ENCODE measurements at regions not wholly inside any gene's neighbourhood (a gene's known extent, or its start where the extent isn't known, plus 50 kb on each side); places are given as distances from the start of the nearest gene placed in this dataset.

- peaks cover 56% of the 10 kb centered on the region for H3K27me3 Mint-ChIP-seq (ENCODE audit: low read depth)
- TF ChIP-seq CTCF (IDR thresholded peaks at IDR 0.05) = no peak
- H3K4me1 Mint-ChIP-seq (ENCODE audit: low read depth) = no peaks in the 10 kb centered on the region
- H3K36me3 Mint-ChIP-seq (ENCODE audit: low read depth) = peaks cover 1% of the 10 kb centered on the region
- H3K27ac Mint-ChIP-seq (ENCODE audit: unreplicated experiment) = no peak overlapping the region
- no peak overlapping the region for H3K4me3 Mint-ChIP-seq (ENCODE audit: unreplicated experiment)
- H3K9me3 Mint-ChIP-seq (ENCODE audit: low read depth) = no peaks in the 10 kb centered on the region
- no peak for DNase-seq (ENCODE audit: low spot score)
Measured at GRCh38 chr5:40034441-40034840, 609.7 kb upstream of the DAB2 start.

DNA sequence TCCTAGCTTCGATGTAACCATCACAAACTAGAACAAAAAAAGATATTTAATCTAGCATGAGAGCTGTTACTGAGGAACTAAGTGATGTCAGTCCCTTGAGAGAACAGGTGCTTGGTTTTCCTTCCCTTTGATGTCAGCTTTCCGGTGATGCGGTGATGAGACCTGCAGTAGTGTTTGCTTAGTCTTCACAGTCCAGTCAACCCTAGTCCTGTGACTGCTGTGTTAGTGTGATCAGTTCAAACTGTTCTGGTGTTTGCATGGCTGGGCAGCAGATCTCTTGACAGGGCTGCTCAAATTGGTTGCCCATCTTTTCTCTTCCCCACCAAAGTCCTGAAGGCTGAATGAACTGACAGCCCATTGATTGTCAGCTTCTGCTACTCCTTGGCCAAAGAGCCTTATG lies 608.6 kb upstream of the DAB2 start:
- H3K27me3 Mint-ChIP-seq (ENCODE audit: low read depth) = peaks cover 59% of the 10 kb centered on the region
- peaks cover 1% of the 10 kb centered on the region for H3K36me3 Mint-ChIP-seq (ENCODE audit: low read depth)
- TF ChIP-seq CTCF (IDR thresholded peaks at IDR 0.05) = no peak
- no peaks in the 10 kb centered on the region for H3K4me1 Mint-ChIP-seq (ENCODE audit: low read depth)
- H3K9me3 Mint-ChIP-seq (ENCODE audit: low read depth) = no peaks in the 10 kb centered on the region
- no peak overlapping the region for H3K27ac Mint-ChIP-seq (ENCODE audit: unreplicated experiment)
- no peak for DNase-seq (ENCODE audit: low spot score)
- H3K4me3 Mint-ChIP-seq (ENCODE audit: unreplicated experiment) = no peak overlapping the region

- Mint-ChIP-seq H3K4me1 (ENCODE audit: low read depth) (no peaks in the 10 kb centered on the region), H3K27me3 (ENCODE audit: low read depth) (peaks cover 57% of the 10 kb centered on the region), H3K27ac (ENCODE audit: unreplicated experiment) (no peak overlapping the region), H3K36me3 (ENCODE audit: low read depth) (peaks cover 1% of the 10 kb centered on the region), H3K4me3 (ENCODE audit: unreplicated experiment) (no peak overlapping the region), H3K9me3 (ENCODE audit: low read depth) (no peaks in the 10 kb centered on the region)
- DNase-seq (ENCODE audit: low spot score) = no peak
- no peak for TF ChIP-seq CTCF (IDR thresholded peaks at IDR 0.05)
Measured at GRCh38 chr5:40033009-40033408, 608.2 kb upstream of the DAB2 start.

GRCh38 chr5:40030661-40031060 lies 605.9 kb upstream of the DAB2 start:
- DNase-seq (ENCODE audit: low spot score) = no peak

DNA sequence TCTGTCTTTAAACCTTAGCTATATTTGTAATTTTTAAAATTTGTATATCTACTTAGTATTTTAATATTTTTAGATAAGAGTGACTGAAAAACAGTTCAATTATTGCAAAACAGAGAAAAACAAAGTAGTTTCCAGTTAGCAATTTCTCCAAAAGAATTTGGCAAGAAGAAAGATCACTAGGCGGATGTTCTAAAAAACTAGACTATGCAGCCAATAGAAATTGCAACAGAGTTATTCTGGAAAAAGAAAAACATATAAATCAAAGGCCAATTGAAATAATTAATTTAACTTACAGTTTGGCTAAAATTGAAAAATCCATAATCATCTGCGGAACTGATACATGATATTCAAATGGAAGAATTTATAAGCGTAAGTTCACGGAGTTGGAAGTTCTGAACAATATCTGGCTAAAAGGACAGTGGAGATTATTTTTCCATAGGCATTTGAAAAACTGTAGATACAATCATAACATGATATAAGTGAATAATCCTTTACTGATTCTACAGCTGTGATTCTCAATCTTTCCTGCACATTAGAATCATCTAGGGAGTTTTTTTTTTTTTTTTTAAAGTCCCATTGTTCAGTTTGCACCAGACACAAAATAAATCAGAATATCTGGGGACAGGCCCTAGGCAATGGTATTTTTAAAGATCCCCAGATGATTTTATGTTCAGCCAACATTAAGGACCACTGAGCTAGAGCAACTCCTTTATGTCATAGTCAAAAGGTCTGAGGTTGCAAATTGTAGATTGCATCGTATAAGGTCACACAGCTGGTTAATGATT lies 605.1 kb upstream of the DAB2 start:
- Mint-ChIP-seq H3K27me3 (ENCODE audit: low read depth) (peaks cover 58% of the 10 kb centered on the region), H3K4me1 (ENCODE audit: low read depth) (no peaks in the 10 kb centered on the region), H3K27ac (ENCODE audit: unreplicated experiment) (no peak overlapping the region), H3K9me3 (ENCODE audit: low read depth) (no peaks in the 10 kb centered on the region), H3K4me3 (ENCODE audit: unreplicated experiment) (no peak overlapping the region), H3K36me3 (ENCODE audit: low read depth) (no peaks in the 10 kb centered on the region)
- DNase-seq (ENCODE audit: low spot score) = no peak
- TF ChIP-seq CTCF (IDR thresholded peaks at IDR 0.05) = no peak

More at GRCh38 chr5:40030661-40031060, 605.9 kb upstream of the DAB2 start:
- Mint-ChIP-seq H3K27me3 (ENCODE audit: low read depth) (peaks cover 58% of the 10 kb centered on the region), H3K4me3 (ENCODE audit: unreplicated experiment) (no peak overlapping the region), H3K9me3 (ENCODE audit: low read depth) (no peaks in the 10 kb centered on the region), H3K36me3 (ENCODE audit: low read depth) (peaks cover under 1% of the 10 kb centered on the region), H3K4me1 (ENCODE audit: low read depth) (no peaks in the 10 kb centered on the region), H3K27ac (ENCODE audit: unreplicated experiment) (no peak overlapping the region)
- TF ChIP-seq CTCF (IDR thresholded peaks at IDR 0.05) = no peak
